Esophagus squamous epithelium (tissue), 5 donors: ENCODE measurements at regions not wholly inside any gene's neighbourhood (a gene's known extent, or its start where the extent isn't known, plus 50 kb on each side); places are given as distances from the start of the nearest gene placed in this dataset.
"Not testable (repeated sequence)": the region's sequence is repeated elsewhere in the genome, so short reads cannot be mapped to it uniquely, and the experiment has no call there.

Experiments
- DNase-seq: peaks from one replicate; lab custom pipeline; 2025; lab: John Stamatoyannopoulos, UW
- H3K27ac ChIP-seq, 4 donors: fragments of 200-600 bp; sonication (generic); one replicate each; pipeline ENCODE4 v1.5.1; 2016 to 2019; ENCODE audit warnings: mild to moderate bottlenecking in 1 of 4
- H3K27me3 ChIP-seq, 4 donors: fragments of 200-600 bp; sonication (generic); 1 replicate in 3 of 4; 2 replicates in 1 of 4; pipeline versions ENCODE4 v1.5.1 to v1.6.0; 2017 to 2021; ENCODE audit warnings: antibody characterized with exemption in 1 of 4
- H3K36me3 ChIP-seq, 3 donors: fragments of 200-600 bp; sonication (generic); one replicate each; pipeline ENCODE4 v1.5.1; 2016 to 2019
- H3K4me1 ChIP-seq, 3 donors: fragments of 200-600 bp; sonication (generic); one replicate each; pipeline ENCODE4 v1.5.1; 2017 to 2019
- H3K4me3 ChIP-seq, 4 donors: fragments of 200-600 bp; sonication (generic); 1 replicate in 3 of 4; 2 replicates in 1 of 4; pipeline ENCODE4 v1.5.1; 2016 to 2019; ENCODE audit warnings: mild to moderate bottlenecking in 2 of 4, moderate library complexity in 1 of 4
- H3K9me3 ChIP-seq, 3 donors: fragments of 200-600 bp; sonication (generic); one replicate each; pipeline ENCODE4 v1.5.1; 2016 to 2019
- POLR2A ChIP-seq, 4 donors: fragments of 450-650 bp; IDR thresholded peaks; one replicate each; pipeline ENCODE4 v1.6.1; 2017; ENCODE audit warnings: antibody characterized with exemption in 4 of 4, mild to moderate bottlenecking in 4 of 4, moderate library complexity in 3 of 4
- WGBS, 2 donors: methylation state at CpG; one replicate each; pipeline ENCODE4 v1.1.5; 2018; 5-methylcytosine and 5-hydroxymethylcytosine counted together
- intact Hi-C: fragments of 100-400 bp; cut with DNase I; formaldehyde crosslinking; loops from one replicate; pipeline ENCODE4 v1.15.0; 2022
- TF ChIP-seq, protein P1 (sequence below), 6 experiments: fragments of 450-650 bp in 4 of 6; fragments of 200-600 bp in 2 of 6; sonication (generic) in 2 of 6; IDR thresholded peaks; one replicate each; pipeline ENCODE4 v1.5.1; 2016 to 2019; ENCODE audit warnings: antibody characterized with exemption in 6 of 6, mild to moderate bottlenecking in 4 of 6, moderate library complexity in 4 of 6
- donor health status: DM: yes; HTN: yes; CAD: no.

DNA sequence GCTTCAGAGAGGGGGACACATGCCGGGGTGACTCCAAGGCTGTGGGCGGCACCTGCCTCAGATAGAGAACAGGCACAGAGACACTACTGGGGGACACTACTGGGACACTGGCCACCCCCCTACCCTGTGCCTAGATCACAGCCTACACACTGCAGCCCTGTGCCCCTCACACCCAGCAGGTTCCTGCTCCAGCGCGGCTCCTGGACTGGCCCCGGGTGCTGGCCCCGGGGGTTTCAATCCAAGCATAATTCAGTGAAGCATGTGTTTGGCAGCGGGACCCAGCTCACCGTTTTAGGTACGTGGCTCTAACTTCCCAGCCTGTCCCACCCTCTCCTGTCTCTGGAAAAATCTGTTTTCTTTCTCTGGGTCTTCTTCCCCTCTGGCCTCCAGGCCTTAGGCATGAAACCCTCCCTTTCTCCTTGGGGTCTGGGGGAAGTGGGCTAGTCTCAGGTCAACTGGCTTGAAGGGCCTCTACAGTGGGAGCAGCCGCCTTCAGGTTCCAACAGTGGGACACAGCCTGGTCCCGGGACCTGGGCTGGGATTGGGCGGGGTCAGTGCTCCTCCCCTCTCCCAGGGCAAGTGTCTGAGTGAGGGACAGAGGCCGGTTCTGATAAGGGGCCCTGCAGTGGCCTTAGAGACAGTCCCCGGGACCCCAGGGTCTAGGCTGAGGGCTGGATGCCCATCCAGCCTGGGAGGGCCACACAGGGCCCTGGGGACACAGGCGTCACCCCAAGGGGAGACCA is 98.8 kb downstream of the CRYBB2 start:
- no peak overlapping the region for H3K27ac ChIP-seq
- H3K4me3 ChIP-seq = no peak overlapping the region
- no peaks in the 10 kb centered on the region for H3K27me3 ChIP-seq
- H3K36me3 ChIP-seq = no peaks in the 10 kb centered on the region
- intact Hi-C loops = no loop called here
- DNase-seq = no peak
- no peaks in the 10 kb centered on the region for H3K9me3 ChIP-seq
- WGBS, 2 donors = 78 to 91% methylated on average over 4 to 7 of the region's 15 CpGs
- no peak for TF ChIP-seq POLR2A (IDR thresholded peaks at IDR 0.05)
- TF ChIP-seq, protein P1, sequence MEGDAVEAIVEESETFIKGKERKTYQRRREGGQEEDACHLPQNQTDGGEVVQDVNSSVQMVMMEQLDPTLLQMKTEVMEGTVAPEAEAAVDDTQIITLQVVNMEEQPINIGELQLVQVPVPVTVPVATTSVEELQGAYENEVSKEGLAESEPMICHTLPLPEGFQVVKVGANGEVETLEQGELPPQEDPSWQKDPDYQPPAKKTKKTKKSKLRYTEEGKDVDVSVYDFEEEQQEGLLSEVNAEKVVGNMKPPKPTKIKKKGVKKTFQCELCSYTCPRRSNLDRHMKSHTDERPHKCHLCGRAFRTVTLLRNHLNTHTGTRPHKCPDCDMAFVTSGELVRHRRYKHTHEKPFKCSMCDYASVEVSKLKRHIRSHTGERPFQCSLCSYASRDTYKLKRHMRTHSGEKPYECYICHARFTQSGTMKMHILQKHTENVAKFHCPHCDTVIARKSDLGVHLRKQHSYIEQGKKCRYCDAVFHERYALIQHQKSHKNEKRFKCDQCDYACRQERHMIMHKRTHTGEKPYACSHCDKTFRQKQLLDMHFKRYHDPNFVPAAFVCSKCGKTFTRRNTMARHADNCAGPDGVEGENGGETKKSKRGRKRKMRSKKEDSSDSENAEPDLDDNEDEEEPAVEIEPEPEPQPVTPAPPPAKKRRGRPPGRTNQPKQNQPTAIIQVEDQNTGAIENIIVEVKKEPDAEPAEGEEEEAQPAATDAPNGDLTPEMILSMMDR (IDR thresholded peaks at IDR 0.05) = no peak
- no peaks in the 10 kb centered on the region for H3K4me1 ChIP-seq

DNA sequence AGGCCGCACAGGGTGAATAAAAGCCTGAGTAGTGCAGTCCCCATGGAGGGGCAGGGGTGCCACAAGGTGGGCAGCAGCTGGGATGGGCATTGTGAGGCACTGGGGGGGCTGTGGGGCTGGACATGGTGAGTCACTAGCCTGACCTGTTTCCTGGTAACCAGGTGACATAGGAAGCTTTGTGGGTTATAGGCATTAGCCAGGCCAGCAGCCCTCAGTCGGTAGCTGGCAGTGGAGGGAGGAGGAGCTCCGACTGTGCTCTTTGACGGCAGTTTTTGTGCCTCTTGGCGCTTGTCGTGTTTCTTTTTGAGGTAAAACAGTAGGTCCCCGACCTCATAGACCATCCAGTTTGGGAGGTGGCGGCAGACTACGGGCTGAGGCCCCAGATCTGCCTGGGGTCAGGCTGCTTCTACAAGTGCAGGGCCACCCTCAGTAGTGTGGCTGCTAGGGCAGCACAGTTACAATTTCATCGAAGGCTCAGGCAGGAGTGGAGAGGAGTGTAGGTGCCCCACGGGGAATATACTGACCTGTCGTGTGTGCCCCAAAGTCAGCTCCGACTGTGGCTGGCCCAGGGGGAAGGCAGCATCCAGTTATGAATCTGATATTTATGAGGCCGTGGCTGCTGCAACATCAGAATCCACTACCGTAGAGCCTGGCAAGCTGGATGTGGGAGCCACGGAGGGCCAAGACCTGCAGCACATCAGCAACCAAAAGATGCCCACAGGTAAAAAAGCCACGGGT is 107.7 kb downstream of the CRYBB2 start:
- no peak for DNase-seq
- no peaks in the 10 kb centered on the region for H3K4me1 ChIP-seq
- no peak for TF ChIP-seq POLR2A (IDR thresholded peaks at IDR 0.05)
- TF ChIP-seq, protein P1 (IDR thresholded peaks at IDR 0.05) = no peak
- no peak overlapping the region for H3K27ac ChIP-seq
- WGBS, 2 donors = 59 to 71% methylated on average over 4 to 5 of the region's 17 CpGs
- H3K9me3 ChIP-seq = no peaks in the 10 kb centered on the region
- intact Hi-C loops = no loop called here
- no peaks in the 10 kb centered on the region for H3K36me3 ChIP-seq
- no peaks in the 10 kb centered on the region for H3K27me3 ChIP-seq
- H3K4me3 ChIP-seq = no peak overlapping the region

DNA sequence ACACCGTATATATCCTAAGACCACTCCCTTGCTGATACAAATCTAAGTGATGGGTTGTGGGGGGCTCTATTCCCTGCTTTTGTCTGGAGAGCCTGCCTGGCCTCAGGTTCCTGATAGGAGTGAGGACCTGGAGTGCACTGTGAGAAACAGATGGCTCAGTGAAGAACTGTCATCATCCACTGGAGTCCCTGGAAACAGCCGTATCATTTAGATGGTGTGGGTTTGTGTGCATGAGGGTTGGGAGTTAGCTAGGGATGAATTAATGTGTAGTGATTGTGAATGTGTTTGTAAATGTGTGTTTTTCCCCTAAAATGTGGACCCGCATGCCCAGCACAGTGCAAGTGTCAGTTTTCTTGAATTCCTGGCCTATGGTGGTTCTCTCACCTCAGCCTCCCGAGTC is 111.6 kb downstream of the CRYBB2 start:
- H3K4me1 ChIP-seq = no peaks in the 10 kb centered on the region
- no peak for DNase-seq
- H3K36me3 ChIP-seq = no peaks in the 10 kb centered on the region
- TF ChIP-seq, protein P1 (IDR thresholded peaks at IDR 0.05) = no peak
- TF ChIP-seq POLR2A (IDR thresholded peaks at IDR 0.05) = no peak
- H3K4me3 ChIP-seq = no peak overlapping the region
- no peak overlapping the region for H3K27ac ChIP-seq
- WGBS, 2 donors = 79% methylated on average over 3 to 4 of the region's 4 CpGs
- H3K9me3 ChIP-seq = no peaks in the 10 kb centered on the region
- intact Hi-C loops = no loop called here
- H3K27me3 ChIP-seq = no peaks in the 10 kb centered on the region

DNA sequence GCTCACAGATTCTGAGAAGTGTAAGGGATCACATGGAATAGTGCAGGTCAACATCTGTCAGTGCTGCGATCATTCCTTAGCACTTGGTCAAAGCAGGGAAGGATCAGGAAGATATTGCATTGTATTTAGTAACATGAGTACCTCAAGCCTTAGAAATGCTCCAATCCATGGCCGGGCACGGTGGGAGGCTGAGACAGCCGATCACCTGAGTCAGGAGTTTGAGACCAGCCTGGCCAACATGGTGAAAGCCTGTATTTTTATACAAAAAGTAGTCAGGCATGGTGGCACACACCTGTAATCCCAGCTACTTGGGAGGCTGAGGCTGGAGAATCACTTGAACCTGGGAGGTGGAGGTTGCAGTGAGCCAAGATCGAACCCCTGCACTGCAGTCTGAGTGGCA is 112.5 kb downstream of the CRYBB2 start:
- intact Hi-C loops, H3K4me1 ChIP-seq: not testable (repeated sequence)

DNA sequence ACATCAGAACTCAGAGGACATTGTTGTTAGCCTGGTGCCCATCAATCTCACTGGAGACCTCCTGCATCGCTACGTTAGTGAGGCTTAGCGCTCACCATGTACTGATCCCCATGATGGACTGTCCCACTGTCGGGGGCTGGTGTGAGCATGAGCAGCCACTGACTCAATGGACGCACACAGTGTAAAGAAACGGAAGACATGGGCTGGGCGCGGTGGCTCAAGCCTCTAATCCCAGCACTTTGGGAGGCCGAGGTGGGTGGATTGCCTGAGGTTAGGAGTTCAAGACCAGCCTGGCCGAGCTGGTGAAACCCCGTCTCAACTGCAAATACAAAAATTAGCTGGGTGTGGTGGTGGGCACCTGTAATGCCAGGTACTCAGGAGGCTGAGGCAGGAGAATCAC is 112.9 kb downstream of the CRYBB2 start:
- no peak for DNase-seq
- intact Hi-C loops = no loop called here
- no peak for TF ChIP-seq POLR2A (IDR thresholded peaks at IDR 0.05)
- TF ChIP-seq, protein P1 (IDR thresholded peaks at IDR 0.05) = no peak
- Histone ChIP-seq H3K27ac (no peak overlapping the region), H3K36me3 (no peaks in the 10 kb centered on the region), H3K27me3 (no peaks in the 10 kb centered on the region), H3K4me1 (no peaks in the 10 kb centered on the region), H3K4me3 (no peak overlapping the region), H3K9me3 (no peaks in the 10 kb centered on the region)
- whole genome bisulfite sequencing, 2 donors = 93% methylated on average over 10 to 11 of the region's 11 CpGs

More for the DNA sequence above, 112.5 kb downstream of the CRYBB2 start:
- not testable (repeated sequence) for DNase-seq, H3K9me3 ChIP-seq, H3K27ac ChIP-seq, H3K36me3 ChIP-seq, H3K4me3 ChIP-seq, H3K27me3 ChIP-seq
- 81 to 89% methylated on average over 5 of the region's 5 CpGs for WGBS, 2 donors
